Chondrocyte (in vitro differentiated cells): ENCODE measurements at regions not wholly inside any gene's neighbourhood (a gene's known extent, or its start where the extent isn't known, plus 50 kb on each side); places are given as distances from the start of the nearest gene placed in this dataset.

Source experiments
- DNase-seq: peaks from one replicate; pipeline ENCODE4 v3.0.0; 2021; ENCODE audit warnings: mixed read lengths, low spot score
- H3K27ac Mint-ChIP-seq: one replicate; pipeline ENCODE4 v1.8.0; 2021; ENCODE audit warnings: mild to moderate bottlenecking, moderate library complexity, mixed read lengths; ENCODE audit not compliant: unreplicated experiment
- H3K27me3 Mint-ChIP-seq: 2 replicates; pipeline ENCODE4 v1.8.0; 2021; ENCODE audit warnings: low read depth, mixed read lengths
- H3K36me3 Mint-ChIP-seq: 2 replicates; pipeline ENCODE4 v1.8.0; 2021; ENCODE audit warnings: low read depth, mixed read lengths
- H3K4me1 Mint-ChIP-seq: 2 replicates; pipeline ENCODE4 v1.8.0; 2021; ENCODE audit warnings: low read depth, mild to moderate bottlenecking, mixed read lengths
- H3K4me3 Mint-ChIP-seq: one replicate; pipeline ENCODE4 v1.8.0; 2021; ENCODE audit warnings: mild to moderate bottlenecking, moderate library complexity, mixed read lengths; ENCODE audit not compliant: unreplicated experiment
- H3K9me3 Mint-ChIP-seq: 2 replicates; pipeline ENCODE4 v1.8.0; 2021; ENCODE audit warnings: low read depth, mixed read lengths
- TF ChIP-seq, protein P1 (sequence below): fragments of 200-600 bp; sonication (generic); IDR thresholded peaks from 2 replicates; pipeline ENCODE4 v1.5.0; 2021; ENCODE audit warnings: antibody characterized with exemption, mild to moderate bottlenecking, moderate library complexity

- TF ChIP-seq, protein P1, sequence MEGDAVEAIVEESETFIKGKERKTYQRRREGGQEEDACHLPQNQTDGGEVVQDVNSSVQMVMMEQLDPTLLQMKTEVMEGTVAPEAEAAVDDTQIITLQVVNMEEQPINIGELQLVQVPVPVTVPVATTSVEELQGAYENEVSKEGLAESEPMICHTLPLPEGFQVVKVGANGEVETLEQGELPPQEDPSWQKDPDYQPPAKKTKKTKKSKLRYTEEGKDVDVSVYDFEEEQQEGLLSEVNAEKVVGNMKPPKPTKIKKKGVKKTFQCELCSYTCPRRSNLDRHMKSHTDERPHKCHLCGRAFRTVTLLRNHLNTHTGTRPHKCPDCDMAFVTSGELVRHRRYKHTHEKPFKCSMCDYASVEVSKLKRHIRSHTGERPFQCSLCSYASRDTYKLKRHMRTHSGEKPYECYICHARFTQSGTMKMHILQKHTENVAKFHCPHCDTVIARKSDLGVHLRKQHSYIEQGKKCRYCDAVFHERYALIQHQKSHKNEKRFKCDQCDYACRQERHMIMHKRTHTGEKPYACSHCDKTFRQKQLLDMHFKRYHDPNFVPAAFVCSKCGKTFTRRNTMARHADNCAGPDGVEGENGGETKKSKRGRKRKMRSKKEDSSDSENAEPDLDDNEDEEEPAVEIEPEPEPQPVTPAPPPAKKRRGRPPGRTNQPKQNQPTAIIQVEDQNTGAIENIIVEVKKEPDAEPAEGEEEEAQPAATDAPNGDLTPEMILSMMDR: no peak
- Mint-ChIP-seq H3K36me3 (peaks cover 5% of the 10 kb centered on the region), H3K4me1 (no peaks in the 10 kb centered on the region), H3K9me3 (peaks cover 66% of the 10 kb centered on the region), H3K27ac (no peak overlapping the region), H3K4me3 (no peak overlapping the region), H3K27me3 (no peaks in the 10 kb centered on the region)
- DNase-seq: no peak
Observed at GRCh38 chr10:130470286-130470685, 334.1 kb downstream of the GLRX3 start.

DNA sequence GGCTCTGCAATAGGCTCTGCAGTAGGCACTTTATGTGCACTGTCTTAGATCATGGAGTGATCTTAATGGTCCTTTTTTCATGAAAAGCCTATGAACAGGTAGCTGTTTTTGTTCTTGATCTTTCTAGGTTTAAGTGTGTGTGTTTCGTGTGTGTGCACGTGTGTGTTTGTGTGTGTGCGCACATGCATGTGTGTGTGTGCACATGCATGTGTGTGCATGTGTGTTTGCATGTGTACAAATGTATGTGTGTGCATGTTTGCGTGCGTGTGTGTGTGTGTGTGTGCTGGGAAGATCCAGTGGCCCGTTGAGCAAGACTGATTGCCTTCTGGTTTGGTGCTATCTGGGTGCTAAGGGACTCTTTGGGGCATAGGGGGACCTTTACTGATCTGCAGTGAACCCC lies 334.8 kb downstream of the GLRX3 start:
- peaks cover 5% of the 10 kb centered on the region for H3K36me3 Mint-ChIP-seq
- no peaks in the 10 kb centered on the region for H3K4me1 Mint-ChIP-seq
- H3K27ac Mint-ChIP-seq: no peak overlapping the region
- no peak for DNase-seq
- no peak overlapping the region for H3K4me3 Mint-ChIP-seq
- H3K9me3 Mint-ChIP-seq: peaks cover 59% of the 10 kb centered on the region
- no peaks in the 10 kb centered on the region for H3K27me3 Mint-ChIP-seq
- TF ChIP-seq, protein P1: no peak

- no peak overlapping the region for H3K4me3 Mint-ChIP-seq
- no peak overlapping the region for H3K27ac Mint-ChIP-seq
- H3K4me1 Mint-ChIP-seq: no peaks in the 10 kb centered on the region
- no peak for DNase-seq
- H3K9me3 Mint-ChIP-seq: peaks cover 58% of the 10 kb centered on the region
- H3K27me3 Mint-ChIP-seq: no peaks in the 10 kb centered on the region
- H3K36me3 Mint-ChIP-seq: peaks cover 5% of the 10 kb centered on the region
- TF ChIP-seq, protein P1: no peak
Observed at GRCh38 chr10:130471486-130471885, 335.3 kb downstream of the GLRX3 start.

DNA sequence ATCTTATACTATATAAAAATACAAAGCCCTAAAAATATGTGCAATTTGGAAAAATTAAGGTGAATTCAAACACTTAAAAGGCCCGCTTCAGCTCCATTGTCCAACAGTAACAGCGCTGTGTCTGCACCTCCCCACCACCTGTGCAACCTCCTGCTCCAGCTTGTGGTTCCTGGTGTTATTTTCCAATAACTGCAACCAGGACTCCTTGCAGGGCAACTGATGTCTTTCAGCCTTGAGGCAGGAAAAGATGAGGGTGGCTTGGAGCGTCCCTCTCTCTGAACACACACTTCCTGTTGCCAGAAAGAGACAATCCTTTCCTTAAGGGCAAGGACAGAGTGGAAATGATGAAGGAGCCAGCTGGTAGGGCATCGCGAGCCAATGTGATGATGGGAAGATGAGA lies 336.0 kb downstream of the GLRX3 start:
- Mint-ChIP-seq H3K27ac (no peak overlapping the region), H3K4me1 (no peaks in the 10 kb centered on the region), H3K27me3 (no peaks in the 10 kb centered on the region), H3K4me3 (no peak overlapping the region), H3K9me3 (peaks cover 51% of the 10 kb centered on the region), H3K36me3 (peaks cover 5% of the 10 kb centered on the region)
- TF ChIP-seq, protein P1: no peak
- no peak for DNase-seq

GRCh38 chr10:130474591-130474990 lies 338.4 kb downstream of the GLRX3 start:
- Mint-ChIP-seq H3K9me3 (peaks cover 33% of the 10 kb centered on the region), H3K4me3 (no peak overlapping the region)

More at GRCh38 chr10:130474591-130474990, 338.4 kb downstream of the GLRX3 start:
- Mint-ChIP-seq H3K27me3 (no peaks in the 10 kb centered on the region), H3K4me1 (no peaks in the 10 kb centered on the region), H3K36me3 (peaks cover 1% of the 10 kb centered on the region), H3K27ac (no peak overlapping the region)
- TF ChIP-seq, protein P1: no peak
- DNase-seq: no peak
